Caki2 (cell line): ENCODE measurements at regions not wholly inside any gene's neighbourhood (a gene's known extent, or its start where the extent isn't known, plus 50 kb on each side); places are given as distances from the start of the nearest gene placed in this dataset.
A peak's percentile ranks its signal among the peaks of the same experiment; 100 is the strongest.
"Not testable (repeated sequence)": the region's sequence is repeated elsewhere in the genome, so short reads cannot be mapped to it uniquely, and the experiment has no call there.

Experiments used
- DNase-seq: peaks from one replicate; pipeline ENCODE4 v3.0.0-alpha.2; 2015; ENCODE audit warnings: low read depth
- in situ Hi-C: cut with HindIII; loops from 2 replicates; pipeline ENCODE4 v1.10.0; 2016; ENCODE audit warnings: low sequenced_read_pairs, low pct_unique_long_range_greater_than_20kb, mixed read lengths

DNA sequence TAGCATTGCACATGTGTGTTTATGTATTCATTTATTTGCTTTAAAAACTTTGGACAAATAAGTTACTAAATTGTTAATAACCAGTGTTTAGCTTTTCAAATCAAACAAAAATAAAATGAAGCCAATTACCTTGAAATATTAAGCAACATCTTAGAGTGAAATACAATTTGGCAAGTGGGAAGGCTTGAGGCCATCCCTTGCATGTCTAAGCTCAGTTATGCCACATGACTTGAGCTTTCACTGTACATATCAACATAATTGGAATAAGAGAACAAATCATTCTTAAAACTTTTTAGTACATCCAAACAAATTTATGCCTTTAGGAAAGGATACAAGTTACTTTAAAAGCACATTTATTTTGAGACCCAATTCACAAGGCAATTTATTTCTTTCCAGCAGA is 640.6 kb downstream of the SPRY1 start:
- no peak for DNase-seq
- in situ Hi-C loops, result no loop called here

DNA sequence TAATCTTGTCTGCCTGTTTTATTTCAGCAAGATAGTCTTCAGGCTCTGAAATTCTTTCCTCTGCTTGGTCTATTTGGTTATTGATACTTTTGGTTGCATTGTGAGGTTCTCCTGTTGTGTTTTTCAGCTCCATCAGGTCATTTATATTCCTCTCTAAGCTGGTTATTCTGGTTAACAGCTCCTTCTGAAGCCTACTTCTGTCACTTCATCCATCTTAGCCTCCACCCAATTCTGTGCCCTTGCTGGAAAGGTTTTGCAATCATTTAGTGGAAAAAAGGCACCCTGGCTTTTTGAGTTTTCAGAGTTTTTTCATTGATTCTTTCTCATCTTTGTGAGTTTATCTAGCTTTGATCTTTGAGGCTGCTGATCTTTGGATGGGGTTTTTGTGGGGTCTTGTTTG is 647.7 kb downstream of the SPRY1 start:
- no peak for DNase-seq
- in situ Hi-C loops, result no loop called here

DNA sequence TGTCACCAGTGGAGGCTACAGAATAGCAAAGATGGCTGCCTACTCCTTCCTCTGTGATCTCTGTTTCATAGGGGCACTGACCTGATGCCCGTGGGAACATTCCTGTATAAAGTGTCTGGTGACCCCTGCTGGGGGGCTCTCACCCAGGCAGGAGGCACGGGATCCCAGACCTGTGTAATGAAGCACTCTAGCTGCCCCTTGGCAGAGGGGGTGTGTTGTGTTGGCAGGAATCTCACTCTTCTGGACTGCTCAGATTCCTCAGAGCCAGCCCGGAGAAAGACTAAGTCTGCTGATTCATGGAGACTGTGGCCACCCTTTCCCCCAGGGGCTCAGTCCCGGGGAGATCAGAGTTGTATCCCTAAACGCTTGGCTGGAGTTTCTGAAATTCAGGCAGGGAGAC is 648.3 kb downstream of the SPRY1 start:
- in situ Hi-C loops, result no loop called here
- DNase-seq, result no peak

DNA sequence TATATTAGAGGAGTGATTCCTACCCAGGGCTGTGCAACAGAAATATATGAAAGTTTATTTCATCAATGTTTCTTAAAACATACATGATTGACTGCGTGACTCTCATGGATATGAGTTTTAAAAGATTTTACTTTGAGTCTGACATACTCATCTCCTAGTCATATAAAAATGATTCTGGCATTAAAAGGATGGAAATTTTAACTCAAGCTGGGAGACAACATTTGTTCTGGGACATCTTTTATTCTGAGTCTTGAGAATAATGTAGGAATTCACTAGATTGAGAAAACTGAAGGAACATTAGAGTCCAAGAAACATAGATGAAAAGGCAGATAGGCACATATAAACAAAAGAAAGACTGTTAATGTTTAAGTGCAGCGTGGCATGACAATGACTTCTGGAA is 649.6 kb downstream of the SPRY1 start:
- in situ Hi-C loops, result no loop called here
- no peak for DNase-seq

DNA sequence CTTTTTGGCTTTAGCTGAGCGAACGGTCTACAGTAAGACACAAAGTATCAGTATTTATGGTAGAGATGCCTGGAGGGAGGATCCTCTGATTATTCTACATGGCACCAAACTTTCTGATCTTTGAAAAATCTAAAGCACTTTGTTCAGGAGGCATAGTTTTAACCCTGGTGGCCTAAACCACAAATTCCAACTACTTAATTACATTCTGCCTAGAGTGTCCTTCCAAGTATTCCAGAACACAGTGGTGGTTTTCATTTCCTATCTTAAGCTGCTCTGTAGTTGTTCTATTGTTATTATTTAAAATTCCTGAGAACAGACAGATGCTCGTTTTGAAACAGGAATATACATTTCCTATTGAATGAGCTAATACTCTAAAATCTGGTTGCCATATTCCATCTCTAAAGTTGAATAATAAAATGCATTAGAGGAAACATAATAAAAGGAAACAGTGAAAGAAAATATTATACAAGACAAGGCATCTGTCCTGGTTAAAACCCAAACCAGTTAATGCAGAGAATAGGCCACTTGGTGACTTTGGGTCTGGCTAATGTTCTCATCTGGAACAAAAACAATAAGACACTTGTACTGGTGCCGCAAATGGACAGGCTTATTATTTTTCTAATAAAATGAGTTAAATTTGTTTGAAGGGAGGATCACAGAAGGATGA is 657.4 kb downstream of the SPRY1 start:
- in situ Hi-C loops, result no loop called here
- DNase-seq, result no peak

DNA sequence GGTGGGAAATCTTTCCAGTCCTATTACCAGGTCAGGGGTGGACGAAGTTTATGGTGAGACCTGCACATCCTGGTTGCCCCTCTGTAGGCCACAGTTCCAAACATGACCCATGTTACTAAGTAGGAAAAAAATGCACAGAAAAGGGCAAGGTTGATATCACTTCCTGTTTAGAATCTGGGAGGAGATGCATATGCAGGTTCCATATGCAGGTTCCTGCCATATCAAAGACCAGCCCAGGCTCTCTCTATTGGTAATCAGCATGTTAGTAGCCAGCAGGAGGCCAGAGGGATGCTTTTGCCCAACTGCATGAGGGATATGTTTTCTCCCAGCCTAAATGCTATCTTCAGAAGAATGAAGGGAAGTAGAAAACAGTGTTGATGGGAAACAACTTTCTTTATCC is 657.2 kb downstream of the ANKRD50 start:
- in situ Hi-C loops, result no loop called here
- DNase-seq, result no peak

DNA sequence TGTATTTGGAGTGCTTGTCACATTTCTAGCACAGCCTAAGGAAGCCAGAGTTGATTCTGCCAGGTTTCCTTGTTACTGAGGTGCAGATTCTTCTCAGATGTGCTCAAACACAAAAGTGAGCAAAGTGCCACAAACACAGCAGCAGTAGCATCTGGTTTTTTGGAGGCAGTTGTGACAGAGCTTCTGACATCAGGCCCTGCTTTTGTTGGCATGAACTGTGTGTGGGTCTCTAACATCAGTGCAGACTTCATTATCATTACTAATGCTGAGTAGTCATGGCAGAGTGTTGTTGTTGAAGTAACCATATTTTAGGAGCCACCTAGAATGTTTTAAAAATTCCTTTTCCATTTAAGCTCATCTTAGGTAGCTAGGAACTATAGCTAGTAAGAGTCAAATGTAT is 656.6 kb downstream of the ANKRD50 start:
- DNase-seq, result no peak
- in situ Hi-C loops, result no loop called here

DNA sequence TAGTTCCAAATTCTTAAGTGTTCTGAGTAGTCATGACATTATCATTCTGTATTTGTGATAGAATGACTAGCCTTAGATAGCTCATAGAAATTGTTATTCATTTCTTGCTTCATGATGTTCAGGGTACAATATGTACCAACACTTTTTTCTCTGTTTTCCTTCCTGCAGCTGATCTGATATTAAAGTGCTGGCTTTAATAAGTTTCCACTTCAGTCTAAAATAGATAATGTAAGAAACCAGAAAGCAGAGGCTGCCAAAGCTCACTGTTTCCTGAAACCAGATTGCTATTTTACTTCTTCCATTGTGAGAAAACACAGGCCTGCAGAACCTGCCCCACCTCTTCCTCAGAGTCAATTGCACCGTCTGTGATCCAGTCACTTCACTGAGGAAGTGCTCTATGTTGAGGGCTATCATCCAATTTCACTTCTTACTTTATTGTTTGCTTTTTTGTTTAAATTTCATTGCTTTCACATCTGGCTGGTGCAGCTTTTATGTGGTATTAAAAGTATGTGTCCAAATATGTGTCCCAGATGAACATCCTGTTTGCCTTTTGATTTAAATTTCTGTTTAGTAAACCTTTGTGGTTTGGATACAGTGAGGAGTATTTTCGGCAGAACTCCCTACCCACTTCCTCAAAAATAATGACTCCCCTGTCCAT is 652.1 kb downstream of the ANKRD50 start:
- no peak for DNase-seq
- in situ Hi-C loops, result no loop called here

DNA sequence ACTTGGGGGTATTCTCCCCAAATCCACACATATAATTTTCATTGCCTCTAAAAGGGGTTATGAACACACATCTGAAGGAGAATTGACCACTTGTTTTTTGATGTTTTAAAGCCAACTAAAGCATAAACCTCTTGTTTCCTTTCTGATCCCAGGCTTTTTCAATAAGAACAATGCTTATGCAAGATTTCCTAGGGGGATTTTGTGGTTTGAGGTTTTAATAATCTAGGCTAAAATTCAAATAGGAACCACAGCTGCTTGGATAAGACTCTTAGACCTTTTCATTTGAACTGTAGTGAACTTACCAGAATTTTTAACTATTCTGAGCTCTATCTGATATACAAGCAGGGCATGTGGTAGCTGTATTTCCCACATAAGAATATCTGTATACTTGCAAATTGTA is 651.1 kb downstream of the ANKRD50 start:
- no peak for DNase-seq
- in situ Hi-C loops, result no loop called here

DNA sequence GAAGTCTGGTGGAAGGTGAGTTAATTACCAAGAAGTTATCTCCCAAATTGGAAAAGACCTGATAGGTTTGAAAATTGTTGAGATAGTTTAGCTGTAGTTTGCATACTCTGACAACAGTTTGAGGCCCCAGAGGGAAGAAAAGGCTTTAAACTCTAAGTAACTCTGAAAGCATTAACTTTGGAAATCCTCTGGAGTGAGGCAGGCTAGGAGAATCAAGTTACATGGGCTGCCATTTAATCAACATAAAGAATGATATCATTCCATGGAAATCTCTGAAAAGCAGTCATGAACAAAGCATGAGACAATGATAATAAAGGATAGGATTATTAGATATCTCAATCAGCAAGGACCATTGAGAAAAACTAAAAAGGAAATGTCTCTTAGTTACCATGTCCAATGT is 647.1 kb downstream of the ANKRD50 start:
- in situ Hi-C loops, result no loop called here
- no peak for DNase-seq

DNA sequence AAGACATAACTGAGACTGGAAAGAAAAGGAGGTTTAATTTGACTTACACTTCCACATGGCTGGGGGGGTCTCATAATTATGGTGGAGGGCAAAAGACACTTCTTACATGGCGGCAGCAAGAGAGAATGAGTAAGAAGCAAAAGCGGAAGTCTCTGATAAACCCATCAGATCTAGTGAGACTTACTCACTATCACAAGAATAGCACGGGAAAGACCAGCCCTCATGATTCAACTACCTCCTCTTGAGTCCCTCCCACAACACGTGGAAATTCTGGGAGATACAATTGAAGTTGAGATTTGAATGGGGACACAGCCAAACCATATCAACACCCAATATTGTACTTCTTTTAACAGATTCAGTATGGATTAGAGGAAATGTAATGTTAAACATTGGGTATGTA is 646.6 kb downstream of the ANKRD50 start:
- DNase-seq, result no peak
- in situ Hi-C loops, result no loop called here

DNA sequence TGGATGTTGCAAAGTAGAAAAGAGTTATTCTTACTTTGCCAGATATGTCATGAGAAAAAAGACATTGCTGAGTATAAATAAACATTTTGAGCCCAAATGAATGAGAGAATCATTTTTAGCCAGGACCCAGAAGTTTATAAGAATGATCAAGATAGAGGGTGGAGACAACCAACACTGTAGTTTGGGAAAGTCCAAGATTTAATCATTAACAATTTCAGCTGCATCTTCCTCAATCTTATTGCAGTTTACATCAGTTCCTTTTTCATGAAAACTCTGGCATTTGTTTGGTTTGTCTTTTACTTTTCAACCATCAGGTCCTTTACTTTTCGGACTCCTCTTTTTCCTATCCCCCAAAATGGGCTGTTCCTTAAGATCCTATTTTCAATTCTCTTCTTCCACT is 645.9 kb downstream of the ANKRD50 start:
- in situ Hi-C loops, result no loop called here
- DNase-seq, result peak; percentile 6

DNA sequence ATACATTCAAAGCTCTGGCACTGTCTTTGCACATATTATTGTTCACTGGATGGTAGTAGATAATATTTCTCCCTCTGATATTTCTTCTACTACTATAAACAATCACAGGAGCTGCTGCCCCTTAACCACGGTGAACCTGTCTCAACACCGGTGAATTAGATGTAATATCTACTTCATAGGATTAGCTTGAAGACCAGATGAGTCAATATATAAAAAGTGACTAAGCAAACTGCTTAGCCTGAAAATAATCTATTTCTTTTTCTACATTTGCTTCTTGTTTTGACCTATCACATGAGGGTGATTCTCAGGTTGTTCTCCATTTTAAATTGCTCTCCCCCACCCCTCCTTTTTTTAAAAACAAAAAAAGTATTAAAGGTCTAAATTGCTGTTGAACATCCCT is 645.5 kb downstream of the ANKRD50 start:
- no peak for DNase-seq
- in situ Hi-C loops, result no loop called here

DNA sequence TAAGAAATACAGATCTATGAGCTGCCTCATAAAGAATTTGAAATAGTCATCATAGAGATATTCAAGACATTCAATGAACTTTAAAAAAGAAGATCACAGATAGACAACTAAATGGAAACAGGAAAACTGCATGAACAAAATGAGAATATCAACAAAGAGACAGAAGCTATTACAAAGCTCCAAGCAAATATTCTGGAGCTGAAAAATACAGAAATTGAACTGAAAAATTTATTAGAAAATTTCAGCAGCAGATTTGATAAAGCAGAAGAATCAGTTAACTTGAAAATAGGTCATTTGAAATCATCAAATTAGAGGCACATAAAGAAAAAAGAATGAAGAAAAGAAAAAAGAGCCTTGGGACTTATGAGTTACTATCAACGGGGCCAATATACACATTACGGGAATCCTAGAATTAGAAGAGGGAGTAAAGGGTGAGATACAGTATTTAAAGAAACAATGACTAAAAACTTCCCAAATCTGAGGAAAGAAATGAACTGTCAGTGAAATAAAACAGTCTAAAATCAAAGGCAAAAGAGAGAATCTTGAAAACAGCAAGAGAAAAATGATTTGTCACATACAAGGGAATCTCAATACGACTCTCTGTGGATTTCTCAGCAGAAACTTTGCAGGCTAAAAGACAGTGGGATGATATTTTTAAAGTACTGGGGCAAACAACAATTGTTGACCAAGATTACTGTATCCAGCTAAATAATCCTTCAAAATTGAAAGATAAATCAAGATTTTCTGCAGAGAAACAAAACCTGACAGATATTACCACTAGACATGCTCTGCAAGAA is 641.6 kb downstream of the ANKRD50 start:
- peak; percentile 13 for DNase-seq
- in situ Hi-C loops, result no loop called here

DNA sequence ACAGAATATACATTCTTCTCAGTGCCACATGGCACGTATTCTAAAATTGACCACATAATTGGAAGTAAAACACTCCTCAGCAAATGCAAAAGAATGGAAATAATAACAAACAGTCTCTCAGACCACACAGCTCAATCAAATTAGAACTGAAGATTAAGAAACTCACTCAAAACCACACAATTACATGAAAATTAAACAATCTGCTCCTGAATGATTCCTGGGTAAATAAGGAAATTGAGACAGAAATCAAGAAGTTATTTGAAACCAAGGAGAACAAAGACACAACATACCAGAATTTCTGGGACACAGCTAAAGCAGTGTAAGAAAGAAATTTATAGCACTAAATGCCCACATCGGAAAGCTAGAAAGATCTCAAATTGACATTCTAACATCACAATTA is 637.3 kb downstream of the ANKRD50 start:
- in situ Hi-C loops, DNase-seq: not testable (repeated sequence)

DNA sequence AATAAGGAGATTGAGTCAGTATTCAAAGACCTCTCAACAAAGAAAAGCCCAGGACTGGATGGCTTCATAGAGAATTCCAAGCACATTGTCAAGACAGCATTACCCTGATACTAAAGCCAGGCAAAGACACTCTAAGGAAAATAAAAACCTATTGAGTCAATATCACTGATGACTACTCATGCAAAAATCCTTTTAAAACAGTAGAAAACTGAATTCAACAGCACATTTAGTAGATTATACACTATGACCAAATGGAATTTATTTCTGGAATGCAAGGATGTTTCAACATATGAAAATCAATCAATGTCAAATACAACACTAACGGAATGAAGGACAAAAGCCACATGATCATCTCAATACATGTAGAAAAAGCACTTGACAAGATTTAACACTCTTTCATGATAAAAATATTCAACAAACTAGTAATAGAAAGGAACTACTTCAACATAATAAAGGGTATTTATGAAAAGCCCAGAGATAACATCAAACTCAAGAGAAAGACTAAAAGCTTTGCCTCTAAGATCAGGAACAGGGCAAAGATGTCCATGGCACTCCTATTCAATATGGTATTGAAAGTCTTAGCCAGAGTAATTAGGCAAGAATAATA is 633.3 kb downstream of the ANKRD50 start:
- in situ Hi-C loops, result no loop called here
- peak; percentile 17 for DNase-seq

DNA sequence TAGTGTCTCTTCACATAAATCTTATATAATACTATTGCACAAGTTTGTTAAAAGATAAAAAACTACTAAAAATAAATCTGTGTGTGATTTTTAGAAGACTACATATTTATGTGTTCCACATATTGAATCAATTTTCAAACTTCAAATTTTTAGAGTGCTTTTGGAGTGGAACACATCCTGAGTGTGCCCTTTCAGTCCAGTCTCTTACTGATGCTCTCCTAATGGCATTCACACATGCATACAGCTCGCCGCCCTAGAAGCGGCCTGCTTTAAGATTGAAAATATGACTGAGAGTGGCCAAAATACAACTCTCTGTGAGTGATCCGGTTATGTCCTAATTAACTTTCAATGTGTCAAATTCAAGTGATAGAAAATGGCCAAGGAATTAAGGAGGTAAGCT is 628.8 kb downstream of the ANKRD50 start:
- DNase-seq, result no peak
- in situ Hi-C loops, result no loop called here

DNA sequence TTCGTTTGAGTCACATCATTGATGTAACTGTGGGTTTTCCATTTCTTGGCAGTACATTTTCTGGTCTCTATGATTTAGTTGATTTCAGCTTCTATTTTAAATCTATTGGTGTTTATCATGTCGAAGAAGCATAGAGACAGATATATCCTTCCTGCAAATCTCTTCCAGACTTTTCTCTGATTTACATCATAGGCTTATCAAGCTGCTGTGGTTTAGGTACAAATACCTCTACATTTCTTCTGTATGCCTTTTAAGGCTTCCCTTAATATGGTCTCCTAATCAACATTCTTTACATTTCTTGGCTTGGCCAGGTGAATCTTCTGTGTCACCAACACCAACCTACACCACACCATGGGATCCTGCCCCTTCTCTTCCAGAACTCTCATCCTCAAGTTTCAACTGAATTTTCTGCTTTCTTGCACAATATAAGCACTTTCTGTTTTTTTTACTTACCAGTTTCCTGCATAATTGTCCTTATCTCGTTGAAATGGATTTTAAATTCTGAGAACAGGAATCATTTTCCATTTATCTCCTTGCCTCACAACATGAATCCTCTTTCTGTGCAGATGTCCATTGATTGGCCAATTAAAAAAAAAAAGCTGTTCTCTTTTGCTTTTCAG is 626.9 kb downstream of the ANKRD50 start:
- in situ Hi-C loops, result no loop called here

DNA sequence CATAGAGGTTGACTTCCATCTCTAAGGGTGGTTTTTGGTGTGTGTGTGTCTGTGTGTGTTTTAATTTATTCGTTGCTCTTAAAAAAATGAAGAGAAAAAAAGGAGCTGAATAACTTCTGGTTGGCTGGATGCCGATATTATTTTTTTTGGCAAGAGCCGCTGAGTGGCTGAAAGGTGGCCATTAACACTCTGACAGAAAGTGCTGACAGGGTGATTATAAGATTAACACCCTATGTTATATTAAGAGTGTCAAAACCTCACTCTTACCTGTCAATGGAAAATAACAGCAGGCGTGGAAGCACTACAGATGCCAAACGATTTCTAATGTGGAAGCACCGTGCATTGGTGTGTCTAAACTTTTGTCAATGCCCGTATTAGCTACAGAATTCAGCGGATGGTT is 622.5 kb downstream of the ANKRD50 start:
- DNase-seq, result peak; percentile 31
- in situ Hi-C loops, result no loop called here

More for the DNA sequence above, 626.9 kb downstream of the ANKRD50 start:
- DNase-seq, result no peak
